Skeletal muscle cell (primary cell): ENCODE measurements at regions not wholly inside any gene's neighbourhood (a gene's known extent, or its start where the extent isn't known, plus 50 kb on each side); places are given as distances from the start of the nearest gene placed in this dataset.
A peak's percentile ranks its signal among the peaks of the same experiment; 100 is the strongest.

Source experiments
- DNase-seq: peaks from one replicate; pipeline ENCODE4 v3.0.0-alpha.2; 2010; ENCODE audit warnings: low read depth
- H3K4me3 ChIP-seq: 2 replicates; pipeline ENCODE4 v1.5.1; 2011; ENCODE audit warnings: low read depth, mild to moderate bottlenecking, control low read depth, low read length, moderate library complexity

GRCh38 chr1:29641921-29642320 is 405.6 kb downstream of the PTPRU start:
- no peak overlapping the region for H3K4me3 ChIP-seq
- DNase-seq, result no peak

GRCh38 chr1:29640428-29640785 is 404.1 kb downstream of the PTPRU start:
- no peak overlapping the region for H3K4me3 ChIP-seq
- no peak for DNase-seq

GRCh38 chr1:29639741-29640427 is 403.6 kb downstream of the PTPRU start:
- DNase-seq, result peak; percentile 15
- no peak overlapping the region for H3K4me3 ChIP-seq

- DNase-seq, result no peak
Measured at GRCh38 chr1:29639156-29639736, 402.9 kb downstream of the PTPRU start.

GRCh38 chr1:29638281-29638680 is 402.0 kb downstream of the PTPRU start:
- DNase-seq, result no peak
- no peak overlapping the region for H3K4me3 ChIP-seq

More at GRCh38 chr1:29639156-29639736, 402.9 kb downstream of the PTPRU start:
- no peak overlapping the region for H3K4me3 ChIP-seq

GRCh38 chr1:29636936-29637335 is 400.6 kb downstream of the PTPRU start:
- no peak overlapping the region for H3K4me3 ChIP-seq
- no peak for DNase-seq

- DNase-seq, result no peak
- H3K4me3 ChIP-seq, result no peak overlapping the region
Measured at GRCh38 chr1:29635501-29636263, 399.4 kb downstream of the PTPRU start.

- DNase-seq, result no peak
- H3K4me3 ChIP-seq, result no peak overlapping the region
Measured at GRCh38 chr1:29634746-29635335, 398.5 kb downstream of the PTPRU start.

- no peak for DNase-seq
- no peak overlapping the region for H3K4me3 ChIP-seq
Measured at GRCh38 chr1:29634324-29634723, 398.0 kb downstream of the PTPRU start.

GRCh38 chr1:29633771-29634170 is 397.4 kb downstream of the PTPRU start:
- DNase-seq, result no peak
- H3K4me3 ChIP-seq, result no peak overlapping the region

- peak; percentile 8 for DNase-seq
- no peak overlapping the region for H3K4me3 ChIP-seq
Measured at GRCh38 chr1:29632806-29633615, 396.7 kb downstream of the PTPRU start.

- DNase-seq, result no peak
Measured at GRCh38 chr1:29631836-29632805, 395.8 kb downstream of the PTPRU start.

GRCh38 chr1:29631361-29631760 is 395.0 kb downstream of the PTPRU start:
- no peak overlapping the region for H3K4me3 ChIP-seq
- no peak for DNase-seq

More at GRCh38 chr1:29631836-29632805, 395.8 kb downstream of the PTPRU start:
- no peak overlapping the region for H3K4me3 ChIP-seq

GRCh38 chr1:29630756-29631155 is 394.4 kb downstream of the PTPRU start:
- no peak overlapping the region for H3K4me3 ChIP-seq
- DNase-seq, result no peak

GRCh38 chr1:29629814-29630516 is 393.6 kb downstream of the PTPRU start:
- no peak overlapping the region for H3K4me3 ChIP-seq
- DNase-seq, result no peak

GRCh38 chr1:29629401-29629800 is 393.1 kb downstream of the PTPRU start:
- no peak overlapping the region for H3K4me3 ChIP-seq

GRCh38 chr1:29628190-29628589 is 391.9 kb downstream of the PTPRU start:
- no peak for DNase-seq

More at GRCh38 chr1:29629401-29629800, 393.1 kb downstream of the PTPRU start:
- DNase-seq, result no peak

GRCh38 chr1:29626726-29627125 is 390.4 kb downstream of the PTPRU start:
- no peak overlapping the region for H3K4me3 ChIP-seq
- no peak for DNase-seq

More at GRCh38 chr1:29628190-29628589, 391.9 kb downstream of the PTPRU start:
- H3K4me3 ChIP-seq, result no peak overlapping the region
